IPS-NIHi11 (cell line): ENCODE measurements at regions not wholly inside any gene's neighbourhood (a gene's known extent, or its start where the extent isn't known, plus 50 kb on each side); places are given as distances from the start of the nearest gene placed in this dataset.
A peak's percentile ranks its signal among the peaks of the same experiment; 100 is the strongest.

Experiments used
- DNase-seq: peaks from one replicate; pipeline ENCODE4 v3.0.0; 2012; ENCODE audit warnings: mixed read lengths, low spot score

- DNase-seq: no peak
Observed at GRCh38 chr6:33950891-33951889, 147.4 kb upstream of the MLN start.

- peak; percentile 71 for DNase-seq
Observed at GRCh38 chr6:33950472-33950881, 146.7 kb upstream of the MLN start.

DNA sequence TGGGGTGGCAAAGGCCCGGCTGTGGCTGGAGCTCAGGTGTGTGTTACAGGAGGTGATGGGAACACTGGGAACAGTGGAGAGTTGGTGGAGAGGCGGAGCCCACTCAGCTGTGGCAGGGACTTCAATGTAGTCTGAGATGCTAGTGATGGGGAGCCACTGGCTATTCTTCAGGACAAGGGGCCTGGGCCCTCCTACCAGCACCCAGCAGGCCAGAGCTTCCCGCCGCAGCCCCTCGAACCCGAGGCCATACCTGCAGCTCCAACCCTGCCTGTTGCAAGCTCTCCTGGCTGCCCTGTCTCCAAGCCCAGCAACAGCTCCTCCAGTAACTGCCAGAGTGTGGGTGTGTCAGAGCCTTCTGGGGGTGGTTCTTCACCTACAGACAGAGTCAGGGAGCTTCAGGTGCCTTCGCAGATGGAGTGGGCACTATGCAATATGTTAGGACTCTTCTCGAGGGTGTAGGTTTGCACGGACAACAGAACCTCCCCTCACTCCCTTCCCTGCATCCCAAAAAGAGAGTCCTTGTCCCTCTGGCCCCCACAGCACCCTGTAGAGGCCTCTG lies 146.2 kb upstream of the MLN start:
- no peak for DNase-seq

GRCh38 chr6:33949111-33949510 lies 145.3 kb upstream of the MLN start:
- no peak for DNase-seq

DNA sequence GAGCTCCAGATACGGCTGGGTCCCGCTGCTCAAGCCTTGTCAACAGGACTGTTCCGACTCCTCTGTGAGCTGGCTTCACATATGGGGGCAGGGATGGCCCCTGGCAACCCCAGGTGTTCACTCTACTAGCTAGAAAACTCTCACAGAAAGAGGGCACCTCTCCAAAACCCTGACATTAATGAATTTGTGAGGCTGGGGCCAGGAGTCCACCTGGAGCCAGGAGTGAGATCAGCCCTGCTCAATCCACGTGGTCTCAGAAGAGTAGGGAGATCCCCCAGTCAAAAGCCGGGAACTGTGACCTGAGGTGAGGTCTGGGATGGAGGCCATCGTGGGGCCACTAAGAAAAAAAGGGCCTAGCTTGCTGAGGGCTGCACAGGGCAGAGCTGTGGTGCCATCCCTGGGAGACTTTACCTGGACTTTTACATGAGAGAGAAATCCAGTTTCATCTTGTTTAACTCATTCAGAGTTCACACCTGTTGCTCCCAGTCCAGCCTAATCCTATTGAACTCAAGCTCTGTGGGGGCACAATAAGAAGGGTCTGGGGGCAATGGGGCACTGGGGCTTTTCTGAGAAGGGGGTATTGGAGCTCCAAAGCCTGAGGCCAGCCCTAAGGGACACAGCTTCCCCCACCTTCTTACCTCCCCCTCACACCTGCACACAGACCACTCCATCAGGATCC lies 144.3 kb upstream of the MLN start:
- DNase-seq: no peak

DNA sequence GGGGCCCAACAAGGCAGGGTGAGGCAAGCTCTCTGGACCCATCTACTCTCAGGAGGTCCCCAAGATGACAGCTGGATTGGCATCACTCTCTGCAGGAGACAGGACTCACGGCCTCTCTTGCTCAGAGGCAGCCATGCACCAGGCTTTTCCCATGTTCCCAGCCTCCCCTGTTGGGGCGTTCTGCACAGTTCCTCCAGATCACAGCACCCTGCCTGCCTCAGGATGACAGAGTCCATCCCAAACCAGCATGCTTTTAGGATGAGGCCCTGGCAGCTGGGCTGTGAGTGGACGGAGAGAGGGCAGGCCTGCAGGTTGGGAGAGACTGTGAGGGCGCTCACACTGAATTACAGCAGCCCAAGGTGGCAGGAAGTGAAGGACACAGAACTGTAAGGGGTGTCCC lies 143.2 kb upstream of the MLN start:
- no peak for DNase-seq

GRCh38 chr6:33945931-33946330 lies 142.1 kb upstream of the MLN start:
- no peak for DNase-seq

GRCh38 chr6:33944686-33945411 lies 141.0 kb upstream of the MLN start:
- DNase-seq: peak; percentile 53

DNA sequence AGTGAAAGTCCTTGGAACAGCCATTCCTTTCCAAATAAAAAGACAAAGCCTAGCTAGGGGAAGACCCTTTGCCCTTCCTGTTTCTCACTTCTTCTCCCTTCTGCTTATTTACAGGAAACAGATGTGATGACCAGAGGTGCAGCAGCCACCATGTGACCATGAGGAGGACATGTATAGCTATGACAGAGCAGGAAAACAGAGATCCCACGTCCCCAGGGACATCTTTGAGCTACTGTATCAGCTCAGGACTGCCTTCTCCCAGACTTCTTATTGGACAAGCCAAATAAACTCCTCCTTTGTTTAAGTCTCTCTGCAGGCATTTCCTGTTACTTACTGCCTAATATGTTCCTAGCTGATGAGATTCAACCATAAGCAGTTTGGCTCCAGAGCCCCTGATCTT lies 133.1 kb upstream of the MLN start:
- DNase-seq: no peak

- no peak for DNase-seq
Observed at GRCh38 chr6:33935439-33936080, 131.8 kb upstream of the MLN start.

GRCh38 chr6:33934731-33935270 lies 131.0 kb upstream of the MLN start:
- DNase-seq: no peak

DNA sequence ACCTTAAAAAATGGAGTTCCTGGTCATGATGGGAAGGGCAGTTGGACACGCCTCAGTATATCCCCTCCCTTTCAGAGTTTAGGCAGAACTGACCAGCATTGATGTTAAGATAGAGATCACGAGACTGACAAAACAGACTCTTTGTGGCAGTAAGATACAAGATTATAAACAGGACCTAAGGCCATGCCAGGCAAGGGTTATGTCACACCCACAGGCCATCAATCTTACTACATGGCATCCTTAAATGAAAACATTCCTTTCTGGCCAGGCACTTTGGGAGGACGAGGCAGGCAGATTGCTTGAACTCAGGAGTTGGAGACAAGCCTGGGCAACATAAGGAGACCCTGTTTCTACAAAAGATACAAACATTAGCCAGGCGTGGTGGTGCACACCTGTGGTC lies 129.3 kb upstream of the MLN start:
- DNase-seq: no peak

GRCh38 chr6:33931799-33932198 lies 128.0 kb upstream of the MLN start:
- DNase-seq: no peak

GRCh38 chr6:33929575-33930288 lies 125.9 kb upstream of the MLN start:
- no peak for DNase-seq

- no peak for DNase-seq
Observed at GRCh38 chr6:33927616-33928015, 123.8 kb upstream of the MLN start.

GRCh38 chr6:33927112-33927511 lies 123.3 kb upstream of the MLN start:
- DNase-seq: peak; percentile 46

- DNase-seq: peak; percentile 94
Observed at GRCh38 chr6:33926451-33926850, 122.6 kb upstream of the MLN start.

DNA sequence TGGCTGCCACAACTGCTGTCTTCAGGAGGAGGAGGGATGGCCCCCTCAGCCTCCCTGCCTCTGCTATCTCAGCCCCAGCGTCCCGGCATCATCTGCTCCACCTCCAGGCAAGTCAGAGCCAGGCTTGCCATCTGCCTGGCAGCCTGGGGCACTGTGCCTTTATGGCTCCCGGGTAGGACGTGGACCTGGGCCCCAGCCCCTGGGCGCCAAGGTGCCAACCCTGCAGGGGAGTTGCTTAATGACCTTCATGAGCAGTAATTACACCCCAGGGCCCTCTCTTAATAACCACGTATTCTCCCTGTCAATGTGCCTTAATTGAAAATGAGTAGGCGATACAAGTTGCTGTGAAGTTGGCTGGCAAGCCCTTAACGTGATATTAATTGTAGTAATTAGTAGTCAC lies 122.1 kb upstream of the MLN start:
- no peak for DNase-seq

GRCh38 chr6:33925210-33925609 lies 121.4 kb upstream of the MLN start:
- DNase-seq: no peak

- DNase-seq: no peak
Observed at GRCh38 chr6:33924681-33925080, 120.9 kb upstream of the MLN start.
